NCI-H1417 (cell line): ENCODE measurements at regions not wholly inside any gene's neighbourhood (a gene's known extent, or its start where the extent isn't known, plus 50 kb on each side); places are given as distances from the start of the nearest gene placed in this dataset.
A peak's percentile ranks its signal among the peaks of the same experiment; 100 is the strongest.

ENCODE experiments used
- DNase-seq, 3 experiments: peaks; one replicate each; lab custom pipeline; 2025; lab: John Stamatoyannopoulos, UW

DNA sequence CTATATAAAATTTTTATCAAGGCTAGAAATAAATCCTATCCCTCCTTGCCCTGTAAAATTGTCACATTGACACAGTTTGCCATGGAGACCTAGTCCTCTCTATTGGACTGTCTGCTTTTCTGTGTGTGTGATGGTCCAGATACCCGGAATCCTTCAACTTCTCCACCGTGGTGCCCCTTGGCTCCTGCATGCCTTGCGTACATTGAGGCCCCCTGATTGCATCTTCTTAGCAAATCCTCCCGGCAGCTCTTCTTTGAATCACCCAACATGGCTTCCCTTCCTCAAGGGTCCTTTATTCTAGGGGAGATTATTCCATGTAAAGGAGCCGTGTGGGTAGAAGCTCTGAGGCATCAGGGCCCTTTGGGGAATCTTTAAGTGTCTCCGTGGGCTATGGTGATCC lies 219.5 kb downstream of the CDC5L start:
- DNase-seq: no peak

DNA sequence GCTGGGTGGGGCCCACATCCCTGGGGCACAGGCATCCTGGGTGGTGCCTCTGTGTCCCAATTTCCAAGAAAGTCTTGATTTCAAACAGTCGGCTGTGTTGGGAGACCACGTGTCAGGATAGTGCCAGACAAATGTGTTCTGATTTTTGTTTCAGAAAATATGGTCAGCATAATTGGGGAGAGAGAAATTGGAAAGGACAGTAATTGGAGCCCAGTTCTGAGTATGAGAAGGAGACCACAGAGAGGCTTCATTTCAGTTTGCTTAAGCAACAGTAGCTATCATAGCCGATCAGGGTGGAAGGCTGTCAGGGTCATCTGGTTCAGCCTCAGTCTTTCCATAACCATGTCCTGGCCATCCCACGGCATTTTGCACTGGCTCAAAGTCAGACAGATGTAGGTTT lies 220.7 kb downstream of the CDC5L start:
- no peak for DNase-seq

DNA sequence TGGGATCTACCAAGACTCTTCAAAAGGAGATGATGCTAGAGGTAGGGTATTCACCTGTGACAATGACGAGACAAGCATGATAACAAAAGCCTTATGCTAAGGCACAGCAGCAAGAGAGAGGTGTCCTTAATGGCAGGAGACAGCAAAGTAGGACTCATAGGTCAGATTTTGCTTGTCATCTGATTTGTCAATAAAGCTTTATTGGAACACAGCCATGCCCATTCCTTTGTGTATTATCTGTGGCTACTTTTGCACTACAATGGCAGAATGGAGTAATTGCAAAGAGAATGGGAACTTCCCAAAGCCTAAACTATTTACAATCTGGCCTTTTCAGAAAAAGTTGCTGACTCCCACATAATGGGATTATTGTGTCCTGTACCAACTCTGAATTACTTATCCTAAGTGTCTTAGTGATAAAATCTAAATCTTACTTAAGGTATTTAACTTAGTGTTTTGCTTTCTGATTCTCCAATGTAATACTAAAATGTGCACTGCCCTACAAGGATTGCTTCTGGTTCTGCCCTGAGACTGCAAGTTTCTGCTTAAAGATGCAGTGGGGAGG lies 221.6 kb downstream of the CDC5L start:
- DNase-seq: no peak

DNA sequence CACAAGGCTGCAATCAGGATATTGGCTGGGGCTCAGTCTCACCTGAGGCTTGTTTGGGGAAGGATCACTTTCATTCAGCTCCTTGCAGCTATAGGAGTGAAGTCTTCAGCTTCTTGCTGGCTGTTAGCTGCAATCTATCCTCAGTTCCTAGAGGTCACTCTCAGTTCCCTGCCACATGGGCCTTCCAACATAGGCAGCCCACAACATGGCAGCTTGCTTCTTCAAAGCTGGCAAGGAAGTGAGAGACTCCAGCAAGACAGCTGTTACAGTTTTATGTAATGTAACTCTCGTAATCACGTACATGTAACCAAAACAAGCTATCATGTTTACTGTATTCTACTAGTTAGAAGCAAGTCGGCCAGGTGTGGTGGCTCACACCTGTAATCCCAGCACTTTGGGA lies 226.9 kb downstream of the CDC5L start:
- DNase-seq: no peak

DNA sequence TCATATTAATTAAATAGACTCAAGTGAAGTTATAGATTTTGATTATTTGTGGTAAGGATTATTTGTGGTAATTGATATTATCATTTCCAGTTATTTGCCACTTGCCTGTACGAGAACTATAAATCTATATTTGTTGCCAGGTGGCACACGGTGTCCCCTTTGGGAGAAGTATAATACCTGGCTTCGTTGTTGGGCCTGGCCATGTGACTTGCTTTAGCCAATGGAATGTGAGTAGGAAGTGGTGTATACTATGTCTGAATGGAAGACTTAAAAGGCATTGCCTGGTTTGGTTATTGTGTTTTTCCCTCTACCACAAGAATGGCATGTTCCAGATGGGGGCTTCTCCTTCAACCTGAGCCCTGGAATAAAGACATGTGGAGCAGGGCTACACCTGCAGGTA lies 228.1 kb downstream of the CDC5L start:
- DNase-seq: peak in 1 of 3 experiments; percentile 24

DNA sequence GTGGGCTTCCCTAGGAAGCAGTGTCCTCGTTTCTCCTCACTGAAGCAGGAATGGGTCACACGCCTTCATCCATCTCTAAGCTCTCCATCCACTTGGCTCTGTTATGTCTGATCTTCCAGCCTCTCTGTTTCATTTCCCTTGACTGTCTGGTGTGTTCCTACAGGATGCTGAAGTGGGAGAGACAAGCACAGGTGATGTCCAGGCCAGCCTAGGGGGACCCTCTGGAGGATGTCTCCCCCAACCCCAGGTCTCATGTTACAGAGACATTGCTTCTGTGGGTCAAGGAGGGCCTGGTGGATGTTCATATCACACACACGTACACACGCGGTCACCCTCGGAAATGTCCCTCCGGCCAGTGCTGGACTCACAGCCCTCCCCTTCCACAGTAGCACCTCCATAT lies 229.9 kb downstream of the CDC5L start:
- no peak for DNase-seq

DNA sequence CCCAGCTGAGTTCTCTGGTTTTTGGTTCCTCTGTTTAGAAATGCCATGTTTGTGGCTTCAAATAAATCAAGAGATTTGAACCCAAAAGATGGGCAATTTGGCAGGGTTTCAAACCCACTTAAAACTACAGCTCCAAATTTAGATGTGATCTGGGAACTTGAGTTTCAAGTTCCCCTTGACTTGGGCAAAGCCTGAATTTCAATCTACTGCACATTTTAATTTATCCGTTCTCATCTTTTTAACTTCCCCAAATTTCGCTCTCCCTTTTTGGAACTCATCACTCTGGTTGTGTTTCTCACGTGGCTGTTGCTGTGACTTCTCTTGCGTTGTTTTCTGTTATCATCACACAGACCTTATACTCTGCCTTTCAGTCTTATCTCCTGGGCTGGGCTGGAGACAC lies 230.9 kb downstream of the CDC5L start:
- no peak for DNase-seq

DNA sequence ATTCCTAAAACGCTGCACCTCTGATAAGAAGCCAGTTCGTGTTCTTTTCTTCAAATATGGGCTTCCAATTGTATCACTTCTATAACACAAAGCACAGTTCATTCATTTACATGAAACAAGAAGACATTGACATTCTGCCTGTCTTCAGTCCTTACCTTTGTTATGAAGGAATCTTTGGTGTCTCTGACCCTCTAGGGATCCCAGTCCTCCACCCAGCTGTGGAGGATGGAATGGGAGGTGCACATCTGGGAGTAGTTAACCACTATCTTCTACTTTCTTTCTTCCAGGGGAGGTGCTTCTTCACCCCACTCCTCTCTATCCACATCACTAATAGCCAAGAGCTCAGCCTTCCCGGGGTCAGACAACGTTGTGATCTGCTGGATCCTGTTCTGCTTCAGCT lies 233.4 kb downstream of the CDC5L start:
- no peak for DNase-seq

DNA sequence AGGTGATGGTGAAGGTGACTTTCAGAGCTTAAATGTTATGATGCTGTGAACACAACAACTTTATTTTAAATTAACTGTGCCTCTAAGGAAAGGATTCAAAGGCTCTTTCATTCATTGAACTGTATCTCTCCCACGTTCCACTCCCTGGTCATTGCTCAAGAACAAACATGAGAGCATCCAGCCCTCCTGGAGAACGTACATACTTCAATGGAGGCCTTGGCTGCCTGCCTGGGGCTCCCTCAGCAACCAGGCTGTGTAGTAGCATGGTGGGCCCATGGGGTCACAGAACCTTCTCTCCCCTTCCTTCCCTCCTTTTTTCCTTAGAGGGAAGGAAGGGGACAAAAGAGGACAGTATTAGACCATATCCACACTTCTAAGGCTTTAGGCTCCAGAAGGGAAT lies 234.3 kb downstream of the CDC5L start:
- DNase-seq: no peak

DNA sequence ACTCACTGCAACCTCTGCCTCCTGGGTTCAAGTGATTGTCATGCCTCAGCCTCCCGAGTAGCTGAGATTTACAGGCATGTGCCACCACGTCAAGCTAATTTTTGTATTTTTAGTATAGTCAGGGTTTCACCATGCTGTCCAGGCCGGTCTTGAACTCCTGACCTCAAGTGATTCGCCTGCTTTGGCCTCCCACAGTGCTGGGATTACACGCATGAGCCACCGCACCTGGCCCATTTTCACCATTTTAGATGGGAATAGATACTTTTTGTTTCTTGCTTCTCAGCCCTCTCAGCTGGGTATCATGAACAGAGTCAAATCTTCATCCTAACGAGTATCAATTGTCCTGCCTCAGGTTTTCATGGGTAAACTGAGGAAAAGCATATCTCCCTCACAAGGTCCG lies 235.0 kb downstream of the CDC5L start:
- DNase-seq: peak in 1 of 3 experiments; percentile 19

DNA sequence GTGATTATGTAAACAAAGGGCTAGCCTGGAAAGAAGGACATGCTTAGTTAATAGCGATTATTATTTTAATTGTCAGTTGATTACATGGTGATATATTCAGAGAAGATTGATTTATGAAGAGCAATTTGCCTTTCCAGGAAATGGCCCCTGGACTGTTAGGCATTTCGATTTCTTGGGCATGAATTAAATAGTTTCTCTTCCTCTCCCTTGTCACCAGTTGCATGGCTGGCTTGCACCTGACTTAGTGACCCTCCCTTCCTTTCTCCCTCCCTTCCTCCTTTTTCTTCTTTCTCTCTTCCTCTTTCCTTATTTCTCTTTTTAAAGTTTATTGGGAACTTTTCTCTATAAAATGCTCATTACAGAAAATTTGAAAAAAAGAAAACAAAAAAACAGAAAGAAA lies 235.4 kb downstream of the CDC5L start:
- DNase-seq: peak in 1 of 3 experiments; percentile 61

DNA sequence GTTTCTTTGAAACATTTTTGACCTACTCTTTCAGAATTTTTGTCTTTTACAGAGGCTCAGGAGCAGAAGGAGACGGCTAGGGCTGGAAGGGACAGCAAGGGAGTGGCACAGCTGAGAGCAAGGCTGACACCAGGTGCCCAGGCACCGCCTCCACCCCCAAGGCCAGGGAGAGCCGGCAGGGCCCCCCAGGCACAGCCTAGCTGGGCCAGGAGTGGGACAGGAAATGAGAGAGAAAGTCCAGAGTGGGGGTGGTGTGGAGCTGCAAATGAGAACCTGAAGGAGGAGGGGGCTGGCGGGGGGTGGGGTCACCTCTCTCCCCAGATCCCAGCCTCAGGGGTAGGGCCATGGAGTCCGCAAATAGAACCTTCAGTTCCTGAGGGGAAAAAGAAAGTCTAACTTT lies 236.7 kb downstream of the CDC5L start:
- DNase-seq: no peak

DNA sequence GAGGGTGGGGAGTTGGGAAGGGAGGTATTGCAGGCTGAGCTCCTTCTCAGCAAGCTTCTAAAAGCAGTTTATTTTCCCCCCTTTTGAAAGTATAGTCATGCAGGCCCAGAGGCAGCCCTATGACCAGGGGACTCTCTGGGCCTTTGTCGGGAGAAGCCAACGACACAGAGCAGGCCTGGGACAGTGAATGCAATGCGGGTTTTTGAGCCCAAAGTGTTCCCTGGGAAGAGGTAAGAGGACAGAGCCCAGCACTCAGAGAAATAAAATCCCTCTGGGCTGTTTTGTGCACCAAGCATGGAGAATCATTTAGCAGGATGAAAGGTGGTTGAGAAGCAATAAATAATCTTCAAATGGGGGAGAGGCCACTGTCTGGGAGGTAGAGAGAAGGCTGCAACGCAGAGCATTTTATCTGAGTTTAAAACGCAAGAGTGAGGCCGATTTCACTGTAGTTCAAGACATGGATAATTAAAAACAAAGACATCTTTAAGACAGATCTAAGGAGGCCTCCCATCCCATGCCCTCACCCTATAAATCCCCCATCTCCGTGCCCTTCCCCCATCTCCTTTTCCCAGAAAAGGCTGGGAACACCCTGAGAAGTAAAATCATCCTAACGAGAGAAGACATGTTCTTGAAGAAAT lies 237.5 kb downstream of the CDC5L start:
- peak in 1 of 3 experiments; percentile 29 for DNase-seq

DNA sequence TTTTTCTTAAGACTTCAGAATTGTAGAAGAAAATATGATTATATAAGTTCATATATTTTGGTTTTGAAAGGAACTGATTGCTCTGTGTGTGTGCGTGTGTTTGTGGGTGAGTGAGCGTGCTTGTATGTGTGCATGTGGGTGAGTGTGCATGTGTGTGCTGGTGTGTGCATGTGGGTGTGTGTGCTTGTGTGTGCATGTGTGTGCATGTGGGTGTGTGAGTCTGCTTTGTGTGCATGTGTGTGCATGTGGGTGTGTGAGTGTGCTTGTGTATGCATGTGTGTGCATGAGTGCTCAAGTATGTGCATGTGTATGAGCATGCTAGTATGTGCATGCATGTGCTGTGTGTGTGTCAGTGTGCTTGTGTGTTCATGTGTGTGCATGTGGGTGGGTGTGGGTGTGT lies 238.5 kb downstream of the CDC5L start:
- no peak for DNase-seq

DNA sequence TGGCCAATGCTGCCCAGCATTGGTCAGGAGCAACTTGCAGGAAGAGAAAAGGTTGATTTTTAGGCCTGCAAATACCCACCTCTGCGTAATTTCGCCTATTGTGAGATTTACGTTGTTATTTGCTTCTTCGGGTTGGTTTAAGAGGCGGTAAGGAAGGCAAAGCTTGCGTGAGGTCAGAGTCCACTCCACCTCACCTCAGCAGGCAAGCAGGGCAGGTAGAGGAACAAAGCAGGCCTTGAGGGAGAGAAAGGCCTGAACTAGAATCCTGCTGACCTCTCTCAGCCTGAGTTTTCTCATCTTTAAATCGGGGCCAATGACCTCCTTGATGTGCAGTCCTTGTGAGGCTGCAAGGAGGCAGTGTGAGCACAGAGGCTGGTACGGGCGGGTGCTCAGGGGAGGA lies 239.1 kb downstream of the CDC5L start:
- DNase-seq: no peak

DNA sequence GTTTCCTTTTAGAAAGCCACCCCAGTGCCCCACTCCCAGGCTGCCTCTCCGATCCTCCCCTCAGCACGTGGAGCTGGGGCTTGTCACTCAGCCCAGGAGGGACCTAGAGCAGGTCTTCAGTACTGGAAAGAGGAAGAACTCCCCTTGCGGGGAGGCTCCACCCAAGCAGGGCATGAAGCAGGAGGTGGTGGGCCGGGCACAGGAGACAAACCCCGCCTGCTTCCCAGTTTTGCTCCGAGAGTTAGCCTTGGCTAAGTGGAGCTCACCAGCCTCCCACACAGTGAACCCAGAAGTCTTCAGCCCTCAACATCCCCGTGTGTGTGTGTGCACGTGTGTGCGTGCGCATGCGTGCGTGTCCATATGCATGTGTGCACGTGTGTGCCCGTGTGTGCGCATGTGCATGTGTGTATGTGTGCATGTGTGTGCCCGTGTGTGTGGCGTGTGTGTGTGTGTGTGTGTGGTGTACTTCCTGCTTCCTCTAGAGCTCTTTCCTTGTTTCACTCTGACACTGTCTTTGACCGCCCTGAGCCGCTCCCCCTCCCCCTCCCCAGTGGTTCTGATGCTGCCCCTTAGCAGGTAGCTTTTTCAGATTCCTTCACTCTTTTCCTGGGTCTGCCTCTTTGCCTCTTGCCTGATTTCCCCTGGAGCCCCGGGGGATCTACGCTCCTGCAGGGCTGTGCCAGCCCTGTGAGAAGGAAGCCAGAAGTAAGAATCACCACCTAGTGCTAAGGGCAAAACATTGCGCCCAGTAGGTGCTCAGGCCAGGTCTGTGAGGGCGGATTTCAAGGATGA lies 239.8 kb downstream of the CDC5L start:
- DNase-seq: no peak

DNA sequence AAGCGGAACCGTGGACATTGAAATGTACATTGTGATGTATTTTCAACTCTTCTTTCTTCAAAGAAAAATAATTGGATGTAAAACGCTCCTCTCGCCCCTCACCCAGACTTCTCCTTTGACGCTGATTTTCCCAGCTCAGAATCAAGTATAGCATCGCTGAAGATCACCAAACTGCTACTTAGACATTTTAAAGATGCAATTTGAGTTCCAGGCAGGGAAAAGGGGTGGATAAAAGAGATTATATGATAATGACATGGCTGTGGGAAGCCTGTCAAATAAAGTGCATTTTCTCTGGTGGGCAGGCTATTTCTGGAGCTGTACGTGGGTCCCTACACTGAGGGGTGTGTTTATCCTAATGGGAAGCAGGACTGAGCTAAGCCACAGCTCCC lies 240.4 kb downstream of the CDC5L start:
- DNase-seq: no peak

DNA sequence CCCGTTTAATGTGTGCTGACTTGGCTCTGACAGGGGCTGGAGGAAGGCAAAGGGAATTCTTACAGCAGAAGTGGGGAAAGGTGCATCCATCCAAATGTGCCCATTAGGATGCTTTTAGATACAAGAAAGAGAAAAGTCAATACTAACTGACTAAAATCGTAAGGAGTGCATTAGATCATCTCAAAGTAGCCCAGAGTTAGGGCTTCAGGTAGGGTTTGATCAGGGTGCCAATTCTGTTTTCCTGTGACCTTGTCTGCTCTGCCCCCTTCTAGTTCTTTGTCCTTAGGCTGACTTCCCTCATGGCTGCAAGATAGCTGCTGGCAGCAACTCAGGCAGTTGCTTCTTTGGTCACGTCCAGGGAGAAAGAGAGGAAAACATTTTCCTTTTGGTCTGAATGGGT lies 240.8 kb downstream of the CDC5L start:
- no peak for DNase-seq

DNA sequence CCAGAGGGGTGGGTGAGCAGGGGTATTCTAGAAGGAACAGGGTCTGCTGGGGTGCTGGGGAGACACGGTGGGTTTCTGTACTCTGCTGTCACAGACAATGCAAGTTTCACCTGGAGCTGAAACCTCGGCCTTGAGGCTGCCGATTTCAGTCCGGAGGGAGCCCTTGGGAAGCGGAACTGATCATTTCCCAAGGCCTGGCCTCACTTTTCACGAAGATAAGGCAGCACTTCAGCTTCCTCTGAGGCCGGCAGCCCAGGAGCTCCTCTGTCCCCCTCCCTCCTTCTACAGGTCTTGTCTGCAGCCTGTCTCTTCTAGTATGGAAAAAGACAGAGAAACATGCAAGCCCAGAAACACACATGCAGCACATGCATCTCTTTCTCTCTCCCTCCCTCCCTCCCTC lies 242.1 kb downstream of the CDC5L start:
- no peak for DNase-seq

DNA sequence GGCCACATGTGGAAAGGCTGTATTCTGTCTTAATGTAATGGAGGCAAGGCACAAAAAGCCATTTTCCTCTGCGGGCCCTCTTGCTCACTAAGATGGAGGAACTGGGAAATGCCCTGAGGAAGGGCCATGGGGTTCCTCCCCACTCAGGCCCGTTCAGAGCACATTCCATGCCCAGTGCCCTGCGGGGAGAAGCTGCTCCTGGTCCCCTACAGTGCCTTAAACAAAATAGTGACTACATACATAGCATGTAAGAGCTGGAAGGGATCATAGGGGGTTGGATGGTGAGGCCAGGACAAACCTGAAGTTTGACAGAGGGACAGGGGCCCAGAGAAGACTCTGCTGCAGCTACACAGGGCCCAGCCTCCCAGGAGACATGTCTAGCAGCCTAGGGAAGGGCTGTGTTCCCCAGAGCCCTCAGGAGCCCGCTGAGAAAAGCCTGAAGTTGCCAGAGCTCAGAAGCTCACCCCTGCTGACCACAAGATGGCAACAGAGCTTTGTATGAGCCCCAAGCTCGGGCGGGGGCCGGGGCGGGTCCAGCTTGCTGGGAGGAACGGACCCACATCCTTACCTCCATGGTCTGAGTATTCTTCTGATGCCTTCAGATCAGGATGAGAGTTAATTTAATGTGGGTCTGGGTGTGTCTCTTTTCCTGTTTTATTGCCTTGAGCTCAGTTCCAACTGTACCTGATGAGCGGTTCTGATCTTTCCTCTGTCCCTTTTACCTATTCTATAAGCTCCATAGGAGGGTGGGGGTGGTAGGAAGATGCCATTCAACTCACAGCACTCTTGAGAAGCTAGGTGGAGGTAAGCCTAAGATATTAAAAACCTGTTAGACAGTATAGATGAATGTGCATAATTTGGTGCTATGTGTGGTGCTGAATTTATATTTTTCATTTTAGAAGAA lies 242.9 kb downstream of the CDC5L start:
- peak; percentile 14 to 71 (median 47) for DNase-seq

DNA sequence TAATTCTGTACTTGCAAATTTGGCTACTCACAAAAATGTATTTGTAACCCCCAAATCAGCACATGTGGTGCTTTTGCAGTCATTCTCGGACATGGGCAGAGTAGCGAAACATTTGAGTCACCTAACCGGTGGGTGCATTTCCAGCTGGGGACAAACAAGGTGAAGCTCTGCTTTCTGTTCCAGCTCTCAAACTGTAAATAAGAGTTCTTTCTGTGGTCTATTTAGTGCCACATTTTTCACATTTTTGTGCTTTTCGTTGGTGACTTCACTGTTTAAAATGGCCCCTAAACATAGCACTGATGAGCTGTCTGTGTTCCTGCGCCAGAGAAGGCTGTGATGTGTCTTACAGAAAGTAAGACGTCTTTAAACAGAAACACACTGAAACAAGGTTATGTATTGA lies 244.5 kb downstream of the CDC5L start:
- DNase-seq: no peak

DNA sequence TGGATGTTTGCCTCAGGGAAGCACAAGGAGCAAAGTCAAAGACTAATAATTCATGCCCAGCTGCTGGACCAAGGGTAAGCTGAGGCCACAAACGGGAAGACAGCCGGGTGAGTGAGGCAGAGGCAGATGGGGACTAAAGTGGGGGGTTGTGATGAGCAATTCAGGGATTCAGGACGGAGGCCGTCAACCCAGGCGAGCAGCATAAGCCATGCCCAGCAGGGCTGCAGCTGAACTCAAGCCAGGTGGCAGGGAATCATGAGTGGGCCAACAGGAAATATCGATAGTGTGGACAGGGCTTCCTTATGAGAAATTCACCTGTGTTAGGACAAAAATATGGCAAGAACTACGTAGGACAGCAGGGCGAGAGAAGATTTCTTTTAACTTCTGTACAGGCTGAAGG lies 246.8 kb downstream of the CDC5L start:
- no peak for DNase-seq

DNA sequence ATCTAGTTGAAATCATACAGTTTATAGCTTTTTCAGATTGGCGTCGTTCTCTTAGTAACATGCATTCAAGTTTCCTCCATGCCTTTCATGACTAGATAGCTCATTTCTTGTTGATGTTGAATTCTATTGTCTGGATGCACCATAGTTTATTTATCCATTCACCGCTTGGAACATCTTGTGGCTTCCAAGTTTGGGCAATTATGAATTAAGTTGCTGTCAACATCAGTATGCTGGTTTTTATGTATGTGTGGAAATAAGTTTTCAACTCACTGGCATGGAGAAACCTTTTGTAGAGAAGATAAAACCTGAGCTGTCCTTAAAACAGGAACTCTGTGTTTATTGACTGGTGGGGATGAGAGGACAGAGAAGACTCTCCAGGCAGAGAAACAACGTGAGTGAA lies 248.0 kb downstream of the CDC5L start:
- DNase-seq: no peak
